ENCODE measurements at regions not wholly inside any gene's neighbourhood (a gene's known extent, or its start where the extent isn't known, plus 50 kb on each side); places are given as distances from the start of the nearest gene placed in this dataset.

- Histone ChIP-seq H3K9me3 (ENCODE audit: control insufficient read depth in 5 of 5, low read length in 5 of 5) (no peaks in the 10 kb centered on the region), H3K27me3 (ENCODE audit: control insufficient read depth in 5 of 5, insufficient read depth in 4 of 5, low read length in 5 of 5) (no peaks in the 10 kb centered on the region), H3K36me3 (ENCODE audit: control insufficient read depth in 5 of 5, insufficient read depth in 5 of 5, low read length in 5 of 5) (no peaks in the 10 kb centered on the region), H3K27ac (ENCODE audit: low read depth, low read length) (no peak overlapping the region), H3K4me3 (ENCODE audit: low read depth in 1 of 5, low read length in 5 of 5) (no peak overlapping the region), H3K9ac (ENCODE audit: low read length in 5 of 5) (no peak overlapping the region), H3K4me1 (ENCODE audit: control insufficient read depth in 5 of 5, insufficient read depth in 5 of 5, low read length in 5 of 5) (peaks cover 0 to 4% (median 4%) of the 10 kb centered on the region in 5 donors)
Measured at GRCh38 chr11:91795139-91795887, 429.3 kb upstream of the FAT3 start.

- H3K36me3 ChIP-seq (ENCODE audit: control insufficient read depth in 5 of 5, insufficient read depth in 5 of 5, low read length in 5 of 5), result no peaks in the 10 kb centered on the region
- H3K4me3 ChIP-seq (ENCODE audit: low read depth in 1 of 5, low read length in 5 of 5), result no peak overlapping the region
- H3K9me3 ChIP-seq (ENCODE audit: control insufficient read depth in 5 of 5, low read length in 5 of 5), result no peaks in the 10 kb centered on the region
- no peak overlapping the region for H3K9ac ChIP-seq (ENCODE audit: low read length in 5 of 5)
- no peaks in the 10 kb centered on the region for H3K4me1 ChIP-seq (ENCODE audit: control insufficient read depth in 5 of 5, insufficient read depth in 5 of 5, low read length in 5 of 5)
- H3K27me3 ChIP-seq (ENCODE audit: control insufficient read depth in 5 of 5, insufficient read depth in 4 of 5, low read length in 5 of 5), result no peaks in the 10 kb centered on the region
- no peak overlapping the region for H3K27ac ChIP-seq (ENCODE audit: low read depth, low read length)
Measured at GRCh38 chr11:91794146-91794545, 430.5 kb upstream of the FAT3 start.

- H3K4me1 ChIP-seq (ENCODE audit: control insufficient read depth in 5 of 5, insufficient read depth in 5 of 5, low read length in 5 of 5), result no peaks in the 10 kb centered on the region
- H3K27ac ChIP-seq (ENCODE audit: low read depth, low read length), result no peak overlapping the region
- no peaks in the 10 kb centered on the region for H3K27me3 ChIP-seq (ENCODE audit: control insufficient read depth in 5 of 5, insufficient read depth in 4 of 5, low read length in 5 of 5)
- H3K36me3 ChIP-seq (ENCODE audit: control insufficient read depth in 5 of 5, insufficient read depth in 5 of 5, low read length in 5 of 5), result no peaks in the 10 kb centered on the region
- H3K4me3 ChIP-seq (ENCODE audit: low read depth in 1 of 5, low read length in 5 of 5), result no peak overlapping the region
- H3K9ac ChIP-seq (ENCODE audit: low read length in 5 of 5), result no peak overlapping the region
- H3K9me3 ChIP-seq (ENCODE audit: control insufficient read depth in 5 of 5, low read length in 5 of 5), result no peaks in the 10 kb centered on the region
Measured at GRCh38 chr11:91792779-91793262, 431.8 kb upstream of the FAT3 start.

GRCh38 chr11:91791171-91791468 is 433.5 kb upstream of the FAT3 start:
- no peaks in the 10 kb centered on the region for H3K4me1 ChIP-seq (ENCODE audit: control insufficient read depth in 5 of 5, insufficient read depth in 5 of 5, low read length in 5 of 5)
- H3K36me3 ChIP-seq (ENCODE audit: control insufficient read depth in 5 of 5, insufficient read depth in 5 of 5, low read length in 5 of 5), result no peaks in the 10 kb centered on the region
- no peak overlapping the region for H3K4me3 ChIP-seq (ENCODE audit: low read depth in 1 of 5, low read length in 5 of 5)
- H3K9me3 ChIP-seq (ENCODE audit: control insufficient read depth in 5 of 5, low read length in 5 of 5), result no peaks in the 10 kb centered on the region
- no peak overlapping the region for H3K9ac ChIP-seq (ENCODE audit: low read length in 5 of 5)
- H3K27me3 ChIP-seq (ENCODE audit: control insufficient read depth in 5 of 5, insufficient read depth in 4 of 5, low read length in 5 of 5), result no peaks in the 10 kb centered on the region
- no peak overlapping the region for H3K27ac ChIP-seq (ENCODE audit: low read depth, low read length)

- H3K4me3 ChIP-seq (ENCODE audit: low read depth in 1 of 5, low read length in 5 of 5), result no peak overlapping the region
- no peaks in the 10 kb centered on the region for H3K4me1 ChIP-seq (ENCODE audit: control insufficient read depth in 5 of 5, insufficient read depth in 5 of 5, low read length in 5 of 5)
- no peak overlapping the region for H3K27ac ChIP-seq (ENCODE audit: low read depth, low read length)
Measured at GRCh38 chr11:91790346-91791170, 434.1 kb upstream of the FAT3 start.

GRCh38 chr11:91788764-91789163 is 435.9 kb upstream of the FAT3 start:
- Histone ChIP-seq H3K4me1 (ENCODE audit: control insufficient read depth in 5 of 5, insufficient read depth in 5 of 5, low read length in 5 of 5) (no peaks in the 10 kb centered on the region), H3K27me3 (ENCODE audit: control insufficient read depth in 5 of 5, insufficient read depth in 4 of 5, low read length in 5 of 5) (no peaks in the 10 kb centered on the region), H3K36me3 (ENCODE audit: control insufficient read depth in 5 of 5, insufficient read depth in 5 of 5, low read length in 5 of 5) (no peaks in the 10 kb centered on the region), H3K27ac (ENCODE audit: low read depth, low read length) (no peak overlapping the region), H3K9me3 (ENCODE audit: control insufficient read depth in 5 of 5, low read length in 5 of 5) (peaks cover 0 to 2% (median 0%) of the 10 kb centered on the region in 5 donors), H3K9ac (ENCODE audit: low read length in 5 of 5) (no peak overlapping the region), H3K4me3 (ENCODE audit: low read depth in 1 of 5, low read length in 5 of 5) (no peak overlapping the region)

More at GRCh38 chr11:91790346-91791170, 434.1 kb upstream of the FAT3 start:
- Histone ChIP-seq H3K36me3 (ENCODE audit: control insufficient read depth in 5 of 5, insufficient read depth in 5 of 5, low read length in 5 of 5) (no peaks in the 10 kb centered on the region), H3K9ac (ENCODE audit: low read length in 5 of 5) (no peak overlapping the region), H3K9me3 (ENCODE audit: control insufficient read depth in 5 of 5, low read length in 5 of 5) (no peaks in the 10 kb centered on the region), H3K27me3 (ENCODE audit: control insufficient read depth in 5 of 5, insufficient read depth in 4 of 5, low read length in 5 of 5) (no peaks in the 10 kb centered on the region)

GRCh38 chr11:91786097-91786496 is 438.5 kb upstream of the FAT3 start:
- Histone ChIP-seq H3K4me3 (ENCODE audit: low read depth in 1 of 5, low read length in 5 of 5) (no peak overlapping the region), H3K27me3 (ENCODE audit: control insufficient read depth in 5 of 5, insufficient read depth in 4 of 5, low read length in 5 of 5) (no peaks in the 10 kb centered on the region), H3K4me1 (ENCODE audit: control insufficient read depth in 5 of 5, insufficient read depth in 5 of 5, low read length in 5 of 5) (no peaks in the 10 kb centered on the region), H3K27ac (ENCODE audit: low read depth, low read length) (no peak overlapping the region), H3K9ac (ENCODE audit: low read length in 5 of 5) (no peak overlapping the region), H3K9me3 (ENCODE audit: control insufficient read depth in 5 of 5, low read length in 5 of 5) (peaks cover 0 to 2% (median 0%) of the 10 kb centered on the region in 5 donors), H3K36me3 (ENCODE audit: control insufficient read depth in 5 of 5, insufficient read depth in 5 of 5, low read length in 5 of 5) (no peaks in the 10 kb centered on the region)

- Histone ChIP-seq H3K4me1 (ENCODE audit: control insufficient read depth in 5 of 5, insufficient read depth in 5 of 5, low read length in 5 of 5) (no peaks in the 10 kb centered on the region), H3K9me3 (ENCODE audit: control insufficient read depth in 5 of 5, low read length in 5 of 5) (peaks cover 0 to 2% (median 0%) of the 10 kb centered on the region in 5 donors), H3K27me3 (ENCODE audit: control insufficient read depth in 5 of 5, insufficient read depth in 4 of 5, low read length in 5 of 5) (no peaks in the 10 kb centered on the region), H3K9ac (ENCODE audit: low read length in 5 of 5) (no peak overlapping the region), H3K36me3 (ENCODE audit: control insufficient read depth in 5 of 5, insufficient read depth in 5 of 5, low read length in 5 of 5) (no peaks in the 10 kb centered on the region), H3K27ac (ENCODE audit: low read depth, low read length) (no peak overlapping the region), H3K4me3 (ENCODE audit: low read depth in 1 of 5, low read length in 5 of 5) (no peak overlapping the region)
Measured at GRCh38 chr11:91783173-91783572, 441.4 kb upstream of the FAT3 start.

- H3K9me3 ChIP-seq (ENCODE audit: control insufficient read depth in 5 of 5, low read length in 5 of 5), result no peaks in the 10 kb centered on the region
Measured at GRCh38 chr11:91778758-91779157, 445.9 kb upstream of the FAT3 start.

GRCh38 chr11:91776655-91777054 is 448.0 kb upstream of the FAT3 start:
- no peak overlapping the region for H3K27ac ChIP-seq (ENCODE audit: low read depth, low read length)
- H3K4me1 ChIP-seq (ENCODE audit: control insufficient read depth in 5 of 5, insufficient read depth in 5 of 5, low read length in 5 of 5), result peaks cover 0 to 6% (median 0%) of the 10 kb centered on the region in 5 donors
- H3K4me3 ChIP-seq (ENCODE audit: low read depth in 1 of 5, low read length in 5 of 5), result no peak overlapping the region
- H3K9ac ChIP-seq (ENCODE audit: low read length in 5 of 5), result no peak overlapping the region
- H3K36me3 ChIP-seq (ENCODE audit: control insufficient read depth in 5 of 5, insufficient read depth in 5 of 5, low read length in 5 of 5), result no peaks in the 10 kb centered on the region
- no peaks in the 10 kb centered on the region for H3K27me3 ChIP-seq (ENCODE audit: control insufficient read depth in 5 of 5, insufficient read depth in 4 of 5, low read length in 5 of 5)
- H3K9me3 ChIP-seq (ENCODE audit: control insufficient read depth in 5 of 5, low read length in 5 of 5), result peaks cover 0 to 7% (median 0%) of the 10 kb centered on the region in 5 donors

More at GRCh38 chr11:91778758-91779157, 445.9 kb upstream of the FAT3 start:
- Histone ChIP-seq H3K4me3 (ENCODE audit: low read depth in 1 of 5, low read length in 5 of 5) (no peak overlapping the region), H3K9ac (ENCODE audit: low read length in 5 of 5) (no peak overlapping the region), H3K27me3 (ENCODE audit: control insufficient read depth in 5 of 5, insufficient read depth in 4 of 5, low read length in 5 of 5) (no peaks in the 10 kb centered on the region), H3K36me3 (ENCODE audit: control insufficient read depth in 5 of 5, insufficient read depth in 5 of 5, low read length in 5 of 5) (no peaks in the 10 kb centered on the region), H3K4me1 (ENCODE audit: control insufficient read depth in 5 of 5, insufficient read depth in 5 of 5, low read length in 5 of 5) (peaks cover 0 to 6% (median 0%) of the 10 kb centered on the region in 5 donors), H3K27ac (ENCODE audit: low read depth, low read length) (no peak overlapping the region)
